ENCODE measurements at regions not wholly inside any gene's neighbourhood (a gene's known extent, or its start where the extent isn't known, plus 50 kb on each side); places are given as distances from the start of the nearest gene placed in this dataset.

- no peak for DNase-seq
Measured at GRCh38 chr10:130466271-130466997, 330.2 kb downstream of the GLRX3 start.

- peak; percentile 86 for DNase-seq
Measured at GRCh38 chr10:130470286-130470685, 334.1 kb downstream of the GLRX3 start.

- no peak for DNase-seq
Measured at GRCh38 chr10:130470973-130471372, 334.8 kb downstream of the GLRX3 start.

- DNase-seq = peak; percentile 53
Measured at GRCh38 chr10:130471486-130471885, 335.3 kb downstream of the GLRX3 start.

- no peak for DNase-seq
Measured at GRCh38 chr10:130472236-130472635, 336.0 kb downstream of the GLRX3 start.

GRCh38 chr10:130474591-130474990 is 338.4 kb downstream of the GLRX3 start:
- DNase-seq = peak; percentile 51

GRCh38 chr10:130477360-130477759 is 341.2 kb downstream of the GLRX3 start:
- no peak for DNase-seq

- peak; percentile 16 for DNase-seq
Measured at GRCh38 chr10:130479146-130479545, 343.0 kb downstream of the GLRX3 start.

GRCh38 chr10:130479926-130480325 is 343.7 kb downstream of the GLRX3 start:
- peak; percentile 63 for DNase-seq

GRCh38 chr10:130480491-130480890 is 344.3 kb downstream of the GLRX3 start:
- no peak for DNase-seq

- no peak for DNase-seq
Measured at GRCh38 chr10:130481076-130481930, 345.1 kb downstream of the GLRX3 start.

- DNase-seq = no peak
Measured at GRCh38 chr10:130481936-130482335, 345.7 kb downstream of the GLRX3 start.

- DNase-seq = no peak
Measured at GRCh38 chr10:130483691-130484467, 347.7 kb downstream of the GLRX3 start.

- DNase-seq = no peak
Measured at GRCh38 chr10:130484468-130485180, 348.4 kb downstream of the GLRX3 start.

GRCh38 chr10:130485236-130485957 is 349.2 kb downstream of the GLRX3 start:
- DNase-seq = no peak

- DNase-seq = no peak
Measured at GRCh38 chr10:130485958-130486895, 350.0 kb downstream of the GLRX3 start.

- DNase-seq = no peak
Measured at GRCh38 chr10:130486906-130487305, 350.7 kb downstream of the GLRX3 start.

GRCh38 chr10:130487566-130487965 is 351.4 kb downstream of the GLRX3 start:
- no peak for DNase-seq

- no peak for DNase-seq
Measured at GRCh38 chr10:130489891-130490290, 353.7 kb downstream of the GLRX3 start.

- DNase-seq = no peak
Measured at GRCh38 chr10:130491011-130491692, 355.0 kb downstream of the GLRX3 start.

Measured in retina (tissue), 1 donor.